NCI-H345 treated with DMSO at 0.1 percent for 48 hours (cell line): ENCODE measurements at regions not wholly inside any gene's neighbourhood (a gene's known extent, or its start where the extent isn't known, plus 50 kb on each side); places are given as distances from the start of the nearest gene placed in this dataset.

ENCODE experiments used
- DNase-seq: peaks from one replicate; lab custom pipeline; 2025; ENCODE audit not compliant: unreplicated experiment; lab: John Stamatoyannopoulos, UW

DNA sequence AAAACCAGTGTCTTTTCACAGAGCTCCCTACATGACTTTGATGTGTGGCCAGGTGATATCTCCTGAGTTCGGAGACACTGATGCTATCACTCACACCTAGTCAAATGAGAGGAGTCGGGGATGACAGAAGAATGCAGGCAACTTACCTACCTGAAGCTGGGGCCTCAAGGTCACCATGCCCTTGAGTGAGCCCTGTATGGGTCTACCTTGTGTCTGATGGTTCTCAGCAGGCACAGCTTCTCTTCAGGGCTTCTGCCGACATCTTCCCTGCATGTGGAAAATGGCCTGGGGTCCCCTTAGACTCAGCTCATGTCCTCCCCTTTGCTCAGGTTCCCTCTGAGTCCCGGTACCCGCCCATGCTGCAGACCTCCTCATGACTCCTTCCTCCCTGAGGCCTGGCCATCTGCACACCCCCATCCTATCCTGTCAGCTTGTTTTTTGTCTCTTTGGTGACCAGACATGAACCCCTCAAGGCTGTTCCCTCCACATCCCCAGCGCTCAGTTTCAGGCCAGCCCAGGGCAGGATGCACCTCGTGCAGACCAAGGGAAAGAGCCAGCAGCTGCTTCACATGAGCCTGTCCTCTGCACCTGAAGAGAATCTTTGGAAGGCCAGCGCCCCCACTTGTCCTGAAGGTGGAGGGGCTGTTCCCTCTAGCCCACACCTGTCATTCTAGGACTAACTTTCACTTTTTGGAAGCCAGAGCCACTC is 74.6 kb upstream of the GDF10 start:
- DNase-seq: no peak

- no peak for DNase-seq
These were observed 73.9 kb upstream of the GDF10 start for GRCh38 chr10:47225928-47226645.

GRCh38 chr10:47230482-47230881 is 69.5 kb upstream of the GDF10 start:
- no peak for DNase-seq

- DNase-seq: no peak
These were observed 69.0 kb upstream of the GDF10 start for GRCh38 chr10:47230957-47231356.

- no peak for DNase-seq
These were observed 68.6 kb upstream of the GDF10 start for GRCh38 chr10:47231414-47231813.

GRCh38 chr10:47233631-47234030 is 66.4 kb upstream of the GDF10 start:
- no peak for DNase-seq

DNA sequence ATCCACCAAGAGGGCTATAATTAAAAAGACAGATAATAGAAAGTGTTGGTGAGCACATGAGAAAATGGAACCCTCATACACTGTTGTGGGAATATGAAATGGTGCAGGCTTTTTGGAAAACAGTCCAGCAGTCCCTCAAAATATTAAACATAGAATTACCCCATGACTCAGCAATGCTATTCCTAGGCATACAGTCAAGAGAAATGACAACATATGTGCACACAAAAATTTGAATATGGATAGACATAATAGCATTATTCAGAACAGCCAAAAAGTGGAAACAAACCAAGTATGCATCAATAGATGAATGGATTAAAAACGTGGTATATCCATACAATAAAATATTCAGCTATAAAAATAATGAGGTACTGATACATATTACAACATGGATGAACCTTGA is 64.5 kb upstream of the GDF10 start:
- DNase-seq: no peak

DNA sequence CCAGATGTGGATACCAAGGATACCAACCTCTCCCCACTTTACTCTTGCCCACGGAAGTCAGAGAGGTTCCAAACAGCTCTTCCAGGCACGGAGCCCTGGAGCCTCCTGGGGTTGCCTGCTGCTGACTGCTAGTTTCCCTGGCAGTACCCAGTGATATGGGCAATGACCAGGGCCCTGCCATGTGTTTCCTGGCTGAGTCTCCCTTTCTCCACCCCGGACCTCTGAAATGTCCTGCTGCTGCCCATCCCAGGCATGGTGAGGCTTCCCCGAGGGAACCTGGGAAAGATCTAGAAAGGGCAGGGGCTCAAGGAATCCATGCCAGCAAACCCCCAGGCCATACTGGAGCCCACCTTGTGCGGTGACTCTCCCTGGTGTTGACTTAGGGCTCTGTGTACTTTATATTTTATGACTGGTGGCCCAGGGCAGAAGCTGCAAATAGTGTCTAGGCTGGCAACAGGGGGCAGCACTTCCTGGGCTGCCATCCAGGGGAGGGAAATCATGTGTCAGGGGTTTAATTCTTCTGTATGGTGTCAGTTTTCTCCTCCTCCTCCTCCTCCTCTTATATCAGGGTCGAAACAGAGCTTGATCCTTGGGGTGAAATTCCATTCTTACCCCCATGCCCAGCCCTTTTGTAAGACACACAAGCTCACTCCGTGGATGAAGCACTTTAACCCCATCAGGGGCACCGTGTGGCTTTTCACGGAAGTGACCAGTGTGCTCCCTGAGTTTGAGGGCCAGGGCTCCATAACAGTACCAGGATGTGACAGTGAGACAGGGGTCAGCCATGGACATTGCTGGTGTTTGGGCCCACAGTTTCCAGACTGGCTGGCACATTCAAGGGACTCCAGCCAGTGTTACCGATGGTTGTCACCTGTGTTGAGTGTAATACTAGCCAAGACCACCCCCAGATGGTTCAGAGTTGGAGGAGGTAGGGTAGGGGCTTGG is 62.4 kb upstream of the GDF10 start:
- no peak for DNase-seq

DNA sequence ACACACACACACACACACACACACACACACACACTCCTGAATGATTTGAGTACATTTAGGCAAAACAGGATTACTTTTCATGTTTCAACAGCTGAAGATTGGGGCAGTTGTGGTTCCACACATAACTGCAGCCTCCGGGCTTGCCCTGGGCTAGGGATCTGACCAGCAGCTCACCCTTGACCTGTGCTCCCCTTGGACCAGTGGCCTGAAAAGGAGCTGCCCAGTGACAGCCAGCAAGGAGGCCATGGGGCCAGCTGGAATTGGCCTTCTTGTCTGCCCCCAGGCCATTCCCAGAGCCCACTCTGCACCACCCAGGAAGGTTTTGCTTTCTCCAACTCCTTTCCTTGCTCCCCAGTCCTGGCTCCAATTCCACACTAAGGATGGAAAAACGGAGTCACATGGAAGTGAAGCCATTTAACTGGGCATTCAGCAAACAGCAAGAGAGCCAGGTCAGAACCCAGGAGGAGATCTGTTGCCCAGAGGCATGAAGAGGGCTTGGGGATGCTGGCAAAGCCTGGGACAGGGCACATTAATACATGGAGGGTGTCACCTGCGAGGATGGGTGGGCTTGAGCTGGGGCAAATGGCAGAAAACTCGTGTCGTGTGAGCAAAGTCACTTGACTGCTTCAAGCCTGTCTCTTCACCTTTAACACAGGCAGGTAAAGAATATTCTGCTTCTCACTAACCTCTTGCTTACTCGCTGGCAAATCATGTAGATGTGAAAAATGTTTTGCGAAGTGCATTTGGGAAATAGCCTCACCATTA is 61.5 kb upstream of the GDF10 start:
- no peak for DNase-seq

DNA sequence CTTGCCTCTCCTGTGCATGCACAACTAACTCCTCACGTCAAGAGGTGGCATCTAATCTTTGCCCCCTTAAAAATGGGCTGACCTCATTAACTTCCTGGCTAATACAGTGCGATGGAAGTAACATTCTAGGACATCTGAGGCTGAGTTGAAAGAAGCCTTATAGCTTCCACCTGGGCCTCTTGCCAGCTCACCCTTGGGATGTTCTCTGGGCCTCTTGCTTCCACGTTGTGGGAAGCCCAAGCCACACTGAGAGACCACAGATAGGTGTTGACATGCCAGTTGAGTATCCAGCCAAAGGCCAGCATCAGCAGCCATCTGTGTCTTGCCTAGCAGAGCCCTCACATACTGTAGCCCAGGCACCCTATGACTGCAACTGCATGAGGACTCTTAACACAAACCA is 60.8 kb upstream of the GDF10 start:
- no peak for DNase-seq

DNA sequence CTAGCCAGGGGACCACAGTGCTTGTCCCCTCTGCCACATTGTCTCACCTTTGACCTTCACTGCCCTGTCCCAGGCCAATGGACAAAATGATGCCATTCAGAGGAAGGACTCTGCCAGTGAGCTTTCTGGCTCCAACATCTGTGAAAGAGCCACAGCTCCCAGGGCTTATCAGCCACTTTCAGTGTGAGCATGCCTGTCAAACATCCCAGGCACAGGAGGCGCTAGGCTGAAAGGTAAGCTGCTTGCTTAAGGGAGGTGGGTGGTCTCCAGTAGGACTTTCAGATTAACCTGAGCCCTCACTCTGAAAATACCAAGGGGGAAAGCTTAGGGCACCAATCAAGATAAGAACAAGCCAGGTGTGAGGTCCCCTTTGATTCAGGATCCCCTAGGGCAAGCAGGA is 59.8 kb upstream of the GDF10 start:
- DNase-seq: no peak

DNA sequence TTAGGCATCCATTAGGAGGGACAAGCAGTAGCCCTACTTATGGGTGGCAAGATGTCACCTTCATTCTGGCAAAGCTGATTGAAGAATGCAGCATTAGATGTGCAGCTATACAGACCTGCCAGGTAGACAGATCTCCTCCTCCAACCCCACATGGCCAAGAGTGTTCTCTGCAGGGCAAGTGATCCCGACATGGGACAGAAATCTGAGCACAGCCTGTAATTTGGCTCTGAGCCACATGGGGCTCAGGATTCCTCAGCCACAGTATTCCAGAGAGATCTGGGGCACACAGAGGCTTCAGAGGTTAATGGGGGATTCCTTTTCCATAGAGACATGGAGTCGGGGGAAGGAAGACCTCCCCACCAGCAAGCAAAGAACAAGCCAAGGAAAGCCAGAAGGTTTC is 58.7 kb upstream of the GDF10 start:
- DNase-seq: no peak

GRCh38 chr10:47241946-47242867 is 57.8 kb upstream of the GDF10 start:
- DNase-seq: no peak

DNA sequence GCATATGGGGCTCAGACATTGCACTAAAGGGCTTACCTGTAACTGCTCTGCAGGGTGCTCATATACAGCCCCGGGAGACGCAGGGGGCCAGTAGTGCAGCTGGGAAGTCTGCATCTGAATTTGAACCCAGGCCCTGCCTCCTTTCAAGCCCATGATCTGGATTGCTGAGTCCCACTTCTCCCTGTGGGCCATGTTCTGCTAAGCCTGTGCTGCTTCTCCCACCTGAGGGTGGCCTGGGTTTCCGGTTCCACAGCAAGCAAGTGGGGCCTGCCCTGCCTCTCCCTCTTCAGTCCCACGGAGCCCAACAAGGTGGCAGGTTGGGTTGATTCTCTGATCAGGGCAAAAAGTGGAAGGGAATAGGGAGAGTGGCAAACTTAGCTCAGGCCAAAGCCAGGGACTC is 56.6 kb upstream of the GDF10 start:
- DNase-seq: no peak

DNA sequence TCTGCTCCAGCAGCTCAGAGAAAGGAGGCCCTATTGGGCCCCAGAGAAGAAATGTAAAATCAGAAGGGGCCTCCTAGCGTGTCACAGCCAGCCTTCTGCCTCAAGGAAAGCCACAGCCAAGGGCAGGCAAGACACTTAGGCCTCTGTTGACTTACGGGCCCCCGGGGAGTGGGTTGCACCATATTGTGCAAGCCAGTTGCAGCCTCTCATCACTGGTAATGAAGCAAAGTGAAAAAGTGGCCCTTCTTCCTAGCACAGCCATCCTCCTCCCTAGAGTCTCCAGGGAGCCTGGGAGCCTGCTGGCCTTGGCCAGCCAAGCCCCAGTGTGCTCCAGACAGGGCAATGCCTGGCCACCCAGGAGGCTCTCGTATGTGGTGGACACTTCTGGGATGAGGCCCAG is 56.2 kb upstream of the GDF10 start:
- DNase-seq: no peak

DNA sequence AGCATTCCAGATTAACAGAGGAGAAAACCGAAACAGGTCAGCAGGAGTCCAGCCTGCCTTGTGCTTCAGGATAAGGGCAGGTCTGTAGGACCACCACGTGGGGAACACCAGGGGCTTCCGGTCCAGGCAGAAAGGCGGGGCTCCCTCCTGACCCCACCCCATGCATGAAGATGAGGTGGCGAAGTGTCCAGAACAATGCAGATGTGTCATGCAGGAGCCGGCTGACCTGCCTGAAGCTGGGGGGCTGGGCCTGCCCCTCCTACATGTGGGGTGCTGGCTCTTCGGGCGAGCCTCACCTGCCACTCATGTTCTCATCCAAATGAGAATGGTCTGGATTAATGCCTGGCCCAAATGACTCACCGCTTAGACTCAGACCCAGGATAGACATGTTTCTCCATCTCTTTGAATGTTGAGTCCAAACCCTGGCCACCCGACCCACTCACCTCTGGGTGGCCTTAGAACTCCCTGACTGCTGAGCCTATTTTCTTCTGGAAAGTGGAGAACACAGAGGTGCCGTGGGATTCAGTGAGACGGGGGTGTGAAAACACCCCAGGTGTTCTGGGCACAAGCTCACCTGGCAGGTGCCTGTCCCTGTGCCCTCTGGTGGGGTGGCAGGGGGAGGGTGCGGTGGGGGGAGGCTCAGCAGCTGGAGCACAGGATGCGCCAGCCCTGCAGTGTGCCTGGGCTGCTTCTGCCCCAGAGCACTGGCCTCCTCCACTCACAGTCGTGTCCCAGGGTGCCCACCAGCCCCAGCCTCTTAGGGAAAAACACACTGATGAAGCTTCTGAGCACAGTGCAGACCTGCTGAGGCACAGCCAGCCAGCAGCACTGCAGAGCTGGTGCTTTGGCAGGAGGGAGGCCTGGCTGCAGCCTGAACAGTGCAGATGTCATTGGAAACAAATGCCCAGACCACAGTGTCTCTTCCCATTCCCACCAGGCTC is 55.2 kb upstream of the GDF10 start:
- no peak for DNase-seq

- no peak for DNase-seq
These were observed 54.2 kb upstream of the GDF10 start for GRCh38 chr10:47245731-47246350.

DNA sequence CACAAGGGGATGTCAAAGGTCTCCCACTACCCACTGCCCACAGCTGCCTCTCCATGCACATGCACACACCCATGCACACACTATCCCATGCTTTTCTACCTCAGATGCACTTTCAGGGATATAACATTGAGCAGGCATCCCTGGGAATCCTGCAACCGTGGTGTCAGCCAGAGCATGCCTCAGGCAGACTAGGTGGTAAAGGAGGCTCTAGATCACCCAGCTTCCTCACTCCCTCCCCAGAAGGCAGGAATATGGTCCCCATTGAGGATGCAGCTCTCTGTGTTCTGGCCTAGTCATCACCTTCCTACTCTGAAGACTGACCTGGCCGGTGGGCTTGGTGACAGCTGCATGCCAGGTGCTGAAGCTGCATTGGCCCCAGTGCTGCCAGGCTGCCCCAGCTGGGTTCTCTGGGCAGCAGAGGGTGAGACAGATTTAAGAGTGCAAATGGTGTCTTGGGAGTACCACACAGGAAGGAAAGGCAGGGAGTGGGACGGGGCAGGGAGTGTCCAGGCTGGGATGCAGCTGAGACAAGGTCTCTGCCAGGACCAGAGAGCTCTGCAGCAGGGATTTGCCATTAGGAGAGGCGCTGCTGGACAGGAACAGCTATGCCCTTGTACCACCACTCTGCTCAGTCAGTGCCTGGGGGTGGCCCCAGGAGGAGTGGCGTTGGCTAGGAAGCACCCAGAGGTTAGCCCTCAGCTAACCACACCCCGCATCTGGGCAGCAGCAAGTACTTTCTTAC is 53.4 kb upstream of the GDF10 start:
- no peak for DNase-seq
